Stimulated activated CD4-positive, alpha-beta T cell treated with anti-CD3 and anti-CD28 coated beads, Interleukin-2, amount 100 ng/mL, for 4 hours (primary cell): ENCODE measurements at regions not wholly inside any gene's neighbourhood (a gene's known extent, or its start where the extent isn't known, plus 50 kb on each side); places are given as distances from the start of the nearest gene placed in this dataset.
"Not testable (repeated sequence)": the region's sequence is repeated elsewhere in the genome, so short reads cannot be mapped to it uniquely, and the experiment has no call there.

Source experiments
- DNase-seq: peaks from one replicate; pipeline ENCODE4 v3.0.0-alpha.2; 2020; ENCODE audit warnings: low read depth

GRCh38 chrX:124426288-124427169, 80.2 kb downstream of the SH2D1A start:
- no peak for DNase-seq

GRCh38 chrX:124433186-124433585, 86.8 kb downstream of the SH2D1A start:
- DNase-seq, result no peak

GRCh38 chrX:124435616-124436015, 89.3 kb downstream of the SH2D1A start:
- no peak for DNase-seq

- no peak for DNase-seq
Measured at GRCh38 chrX:124440695-124441094, 94.3 kb downstream of the SH2D1A start.

GRCh38 chrX:124441971-124442590, 95.7 kb downstream of the SH2D1A start:
- no peak for DNase-seq

- no peak for DNase-seq
Measured at GRCh38 chrX:124455966-124456365, 109.6 kb downstream of the SH2D1A start.

- DNase-seq, result not testable (repeated sequence)
Measured at GRCh38 chrX:124459851-124460250, 113.5 kb downstream of the SH2D1A start.

- no peak for DNase-seq
Measured at GRCh38 chrX:124462931-124463330, 116.6 kb downstream of the SH2D1A start.

- DNase-seq, result no peak
Measured at GRCh38 chrX:124467202-124467601, 120.8 kb downstream of the SH2D1A start.

GRCh38 chrX:124475358-124475757, 129.0 kb downstream of the SH2D1A start:
- no peak for DNase-seq

GRCh38 chrX:124476562-124476961, 130.2 kb downstream of the SH2D1A start:
- DNase-seq, result no peak

- no peak for DNase-seq
Measured at GRCh38 chrX:124478046-124478445, 131.7 kb downstream of the SH2D1A start.

GRCh38 chrX:124488412-124489161, 142.2 kb downstream of the SH2D1A start:
- no peak for DNase-seq

GRCh38 chrX:124493984-124494383, 147.6 kb downstream of the SH2D1A start:
- DNase-seq, result no peak

- DNase-seq, result no peak
Measured at GRCh38 chrX:124497386-124497785, 151.0 kb downstream of the SH2D1A start.

- no peak for DNase-seq
Measured at GRCh38 chrX:124501586-124501985, 155.2 kb downstream of the SH2D1A start.

- DNase-seq, result no peak
Measured at GRCh38 chrX:124502166-124502565, 155.8 kb downstream of the SH2D1A start.

- DNase-seq, result no peak
Measured at GRCh38 chrX:124502599-124502998, 156.2 kb downstream of the SH2D1A start.

GRCh38 chrX:124504111-124504983, 158.0 kb downstream of the SH2D1A start:
- no peak for DNase-seq

- no peak for DNase-seq
Measured at GRCh38 chrX:124506066-124506465, 159.7 kb downstream of the SH2D1A start.

- DNase-seq, result no peak
Measured at GRCh38 chrX:124507246-124507645, 160.9 kb downstream of the SH2D1A start.

GRCh38 chrX:124518885-124519284, 172.5 kb downstream of the SH2D1A start:
- DNase-seq, result no peak
